ENCODE measurements at regions not wholly inside any gene's neighbourhood (a gene's known extent, or its start where the extent isn't known, plus 50 kb on each side); places are given as distances from the start of the nearest gene placed in this dataset.

DNA sequence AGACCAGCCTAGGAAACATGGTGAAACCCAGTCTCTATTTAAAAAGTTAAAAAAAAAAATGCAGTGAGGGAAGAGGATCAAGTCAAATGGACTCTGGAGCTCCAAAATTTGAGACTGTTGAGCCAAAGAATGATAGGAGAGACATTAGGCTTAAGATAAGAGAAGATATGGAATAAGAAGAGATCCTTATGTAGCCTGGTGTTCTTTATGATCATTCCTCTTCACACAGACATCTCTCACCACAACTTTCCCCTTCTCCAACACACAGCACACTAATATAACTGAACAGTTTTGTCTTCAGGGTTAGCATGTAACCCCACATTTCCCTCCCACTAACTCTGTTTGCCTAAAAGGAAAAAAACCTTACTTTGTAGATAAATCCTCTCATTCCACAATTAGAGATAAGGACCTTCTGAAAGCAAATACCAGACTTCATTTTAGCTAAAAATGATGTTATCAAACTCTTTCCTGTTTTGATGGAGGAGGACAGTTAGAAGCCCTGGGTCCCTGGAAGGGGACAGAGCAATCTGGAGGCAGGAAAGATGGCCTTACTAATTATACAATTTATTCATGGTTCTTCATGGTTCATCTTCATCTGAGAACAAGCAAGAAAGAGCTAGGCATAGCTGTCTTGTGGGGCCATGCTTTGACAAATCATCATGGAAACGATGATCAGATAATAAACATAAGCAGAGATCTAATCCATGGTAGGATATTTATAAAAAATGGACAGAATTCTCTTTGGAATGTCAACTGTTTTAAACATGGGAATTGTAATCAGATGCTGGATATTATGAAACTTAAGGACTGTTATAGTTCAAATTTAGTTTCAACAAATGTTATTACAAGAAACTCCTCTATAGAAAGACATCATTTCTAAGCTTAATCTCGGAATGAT lies 96.7 kb upstream of the S1PR1 start:
- H3K4me3 ChIP-seq (ENCODE audit: low read depth, low read length), result no peak overlapping the region
- no peak for DNase-seq (ENCODE audit: low read depth)
- TF ChIP-seq CTCF (IDR thresholded peaks at IDR 0.05; ENCODE audit: low read depth, low read length, missing control alignments), result no peak

DNA sequence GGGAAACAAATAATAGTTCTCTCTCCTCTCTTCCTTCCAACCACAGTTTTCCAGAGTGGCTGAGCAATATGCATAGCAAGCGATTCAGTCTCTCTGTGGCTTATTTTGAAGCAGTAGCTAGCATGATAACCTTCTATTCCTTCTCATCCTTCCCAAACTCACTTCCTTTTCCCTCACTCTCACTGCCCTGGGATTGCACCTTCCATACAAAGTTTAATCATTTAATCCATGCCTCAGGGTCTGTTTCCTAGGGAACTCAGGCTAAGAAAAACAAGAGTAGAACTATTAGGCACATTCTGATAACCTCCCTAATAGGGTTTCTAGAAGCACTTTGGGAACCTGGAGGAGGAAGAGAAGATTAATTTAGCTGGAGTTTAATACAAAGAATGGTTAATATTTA lies 97.7 kb upstream of the S1PR1 start:
- no peak overlapping the region for H3K4me3 ChIP-seq (ENCODE audit: low read depth, low read length)
- no peak for DNase-seq (ENCODE audit: low read depth)
- TF ChIP-seq CTCF (IDR thresholded peaks at IDR 0.05; ENCODE audit: low read depth, low read length, missing control alignments), result no peak

GRCh38 chr1:101137144-101138126 lies 99.4 kb upstream of the S1PR1 start:
- TF ChIP-seq CTCF (IDR thresholded peaks at IDR 0.05; ENCODE audit: low read depth, low read length, missing control alignments), result no peak
- no peak overlapping the region for H3K4me3 ChIP-seq (ENCODE audit: low read depth, low read length)
- no peak for DNase-seq (ENCODE audit: low read depth)

GRCh38 chr1:101136739-101137138 lies 100.1 kb upstream of the S1PR1 start:
- TF ChIP-seq CTCF (IDR thresholded peaks at IDR 0.05; ENCODE audit: low read depth, low read length, missing control alignments), result peak; percentile 38
- H3K4me3 ChIP-seq (ENCODE audit: low read depth, low read length), result no peak overlapping the region
- DNase-seq (ENCODE audit: low read depth), result no peak

DNA sequence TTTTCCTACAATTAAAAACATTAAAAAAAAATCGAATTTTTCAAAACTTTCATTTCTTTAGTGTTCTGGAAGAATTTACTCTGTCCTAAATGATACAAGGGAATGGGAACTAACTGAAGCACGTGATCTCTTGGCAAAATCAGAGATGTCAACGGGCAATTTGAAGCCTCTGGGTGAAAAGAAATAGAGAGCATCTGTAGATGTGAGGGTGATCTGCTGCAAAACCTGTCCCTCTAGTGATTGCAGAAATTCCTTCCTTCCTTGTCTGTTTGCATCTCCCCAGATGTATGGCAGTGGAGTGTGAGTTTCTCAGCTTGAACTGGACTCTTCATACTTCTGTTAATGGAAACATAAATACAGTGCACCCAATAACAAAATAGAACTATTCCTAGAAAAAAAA lies 100.5 kb upstream of the S1PR1 start:
- TF ChIP-seq CTCF (IDR thresholded peaks at IDR 0.05; ENCODE audit: low read depth, low read length, missing control alignments), result no peak
- H3K4me3 ChIP-seq (ENCODE audit: low read depth, low read length), result no peak overlapping the region
- no peak for DNase-seq (ENCODE audit: low read depth)

DNA sequence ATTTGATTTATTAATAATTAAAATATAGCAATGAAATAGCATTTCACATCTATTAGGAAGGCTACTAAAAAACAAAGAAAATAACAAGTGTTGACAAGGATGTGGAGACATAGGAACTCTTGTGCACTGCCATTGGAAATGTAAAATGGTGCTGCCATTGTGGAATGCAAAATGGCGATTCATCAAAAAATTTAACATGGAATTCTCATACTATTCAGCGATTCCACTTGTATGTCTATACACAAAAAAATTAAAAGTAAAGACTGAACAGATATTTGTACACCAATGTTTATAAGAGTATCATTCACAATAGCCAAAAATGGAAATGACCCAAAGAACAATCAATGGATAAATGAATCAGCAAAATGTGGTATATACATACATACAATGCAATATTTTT lies 101.3 kb upstream of the S1PR1 start:
- TF ChIP-seq CTCF (IDR thresholded peaks at IDR 0.05; ENCODE audit: low read depth, low read length, missing control alignments), result no peak
- no peak overlapping the region for H3K4me3 ChIP-seq (ENCODE audit: low read depth, low read length)
- no peak for DNase-seq (ENCODE audit: low read depth)

Data from GM12864 (cell line).